K562 (cell line): ENCODE measurements at regions not wholly inside any gene's neighbourhood (a gene's known extent, or its start where the extent isn't known, plus 50 kb on each side); places are given as distances from the start of the nearest gene placed in this dataset.
"Not testable (repeated sequence)": the region's sequence is repeated elsewhere in the genome, so short reads cannot be mapped to it uniquely, and the experiment has no call there.

Experiments
- CEBPZ ChIP-seq: fragments of 150-350 bp; IDR thresholded peaks from 2 replicates; pipeline ENCODE4 v1.6.1; 2014; ENCODE audit warnings: low read depth, mild to moderate bottlenecking, low read length, borderline replicate concordance
- HIVEP1 ChIP-seq: fragments of 250-450 bp; sonication (Bioruptor Pico); IDR thresholded peaks from 2 replicates; pipeline ENCODE4 v1.4.0; 2020; ENCODE audit warnings: mild to moderate bottlenecking
- MED1 ChIP-seq: sonication (generic); formaldehyde crosslinking; IDR thresholded peaks from 2 replicates; pipeline ENCODE4 v1.8.1; 2023; ENCODE audit warnings: missing genetic modification reagents, borderline replicate concordance
- POLR2A ChIP-seq: fragments of 450-650 bp; conservative IDR thresholded peaks from 2 replicates; pipeline ENCODE4 v1.6.1; 2016
- RAD21 ChIP-seq, 2 experiments: fragments of 250-450 bp in 1 of 2; fragments of 450-650 bp in 1 of 2; sonication (Bioruptor Pico) in 1 of 2; formaldehyde crosslinking in 1 of 2; IDR thresholded peaks in 1 of 2; conservative IDR thresholded peaks in 1 of 2; 2 replicates each; pipeline versions ENCODE4 v1.4.0 to v1.8.0; 2020 to 2022; ENCODE audit warnings: mild to moderate bottlenecking in 2 of 2, moderate library complexity in 1 of 2
- SETDB1 ChIP-seq: IDR thresholded peaks from one replicate; pipeline ENCODE4 v1.6.1; 2012; ENCODE audit warnings: low read length, control low read depth, inconsistent platforms
- THAP7 ChIP-seq: fragments of 250-450 bp; sonication (Bioruptor Pico); IDR thresholded peaks from 2 replicates; pipeline ENCODE4 v1.5.0; 2021
- ZBTB7A ChIP-seq: IDR thresholded peaks from 2 replicates; pipeline ENCODE4 v1.6.1; 2011; ENCODE audit warnings: low read depth, mild to moderate bottlenecking, low read length, moderate library complexity, borderline replicate concordance; ENCODE audit not compliant: control insufficient read depth
- ZNF740 ChIP-seq, 3 experiments: fragments of 200-800 bp in 1 of 3; sonication (Bioruptor generic) in 1 of 3; sonication (generic) in 1 of 3; formaldehyde crosslinking in 1 of 3; IDR thresholded peaks; 2 replicates each; pipeline versions ENCODE4 v1.6.1 to v1.8.0; 2016 to 2022; ENCODE audit warnings: mild to moderate bottlenecking in 2 of 3, missing compliant biosample characterization in 2 of 3, missing genetic modification characterization in 2 of 3, missing genetic modification reagents in 1 of 3
- ZNF766 ChIP-seq: fragments of 200-800 bp; sonication (Bioruptor generic); conservative IDR thresholded peaks from 2 replicates; pipeline ENCODE4 v1.6.1; 2016; ENCODE audit warnings: missing genetic modification characterization, missing compliant biosample characterization

GRCh38 chr6:86392850-86393249 lies 544.5 kb upstream of the HTR1E start:
- TF ChIP-seq ZNF740 (CRISPR knock-in tag; IDR thresholded peaks at IDR 0.05); ZNF740 (tag; IDR thresholded peaks at IDR 0.05); THAP7 (CRISPR knock-in tag); POLR2A; RAD21 (CRISPR knock-in tag; conservative IDR thresholded peaks at IDR 0.05 in 1 of 2, IDR thresholded peaks at IDR 0.05 in 1 of 2); ZBTB7A; MED1 (CRISPR knock-in tag); ZNF766; HIVEP1 (CRISPR knock-in tag); CEBPZ; SETDB1: not testable (repeated sequence)
